ENCODE measurements at regions not wholly inside any gene's neighbourhood (a gene's known extent, or its start where the extent isn't known, plus 50 kb on each side); places are given as distances from the start of the nearest gene placed in this dataset.

DNA sequence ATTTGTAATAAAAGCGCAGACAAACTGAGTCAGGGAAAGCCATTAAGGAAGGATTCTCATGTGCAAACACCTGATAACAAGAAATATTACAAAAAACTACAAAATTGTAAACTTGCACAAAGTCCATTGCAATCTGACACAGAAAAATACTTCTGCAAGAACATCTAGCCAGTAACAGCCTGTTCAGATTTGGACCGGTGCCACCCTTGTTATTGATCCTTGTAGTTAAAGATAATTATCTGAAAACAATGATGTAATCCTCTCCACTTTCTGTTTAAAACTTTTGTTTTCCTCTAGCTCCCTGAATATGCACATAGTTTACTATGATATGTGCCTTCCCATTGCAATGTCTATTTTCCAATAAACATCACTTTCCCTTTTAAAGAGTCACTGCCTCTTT is 1090.2 kb downstream of the PLOD2 start:
- TF ChIP-seq ARNT (IDR thresholded peaks at IDR 0.05) (no peak), SUZ12 (IDR thresholded peaks at IDR 0.05) (no peak), SP1 (IDR thresholded peaks at IDR 0.05) (no peak), ELF4 (IDR thresholded peaks at IDR 0.05) (no peak), FOXK2 (IDR thresholded peaks at IDR 0.05) (no peak), ZNF384 (IDR thresholded peaks at IDR 0.05) (no peak), L3MBTL2 (conservative IDR thresholded peaks at IDR 0.05) (no peak), TARDBP (IDR thresholded peaks at IDR 0.05) (no peak), CTBP1 (IDR thresholded peaks at IDR 0.05; ENCODE audit: borderline replicate concordance) (no peak)
